LNCAP (cell line): ENCODE measurements at regions not wholly inside any gene's neighbourhood (a gene's known extent, or its start where the extent isn't known, plus 50 kb on each side); places are given as distances from the start of the nearest gene placed in this dataset.

ENCODE experiments used
- TF ChIP-seq, protein P1 (sequence below): fragments of 450-650 bp; IDR thresholded peaks from 2 replicates; pipeline ENCODE4 v1.5.1; 2017; ENCODE audit warnings: mild to moderate bottlenecking

DNA sequence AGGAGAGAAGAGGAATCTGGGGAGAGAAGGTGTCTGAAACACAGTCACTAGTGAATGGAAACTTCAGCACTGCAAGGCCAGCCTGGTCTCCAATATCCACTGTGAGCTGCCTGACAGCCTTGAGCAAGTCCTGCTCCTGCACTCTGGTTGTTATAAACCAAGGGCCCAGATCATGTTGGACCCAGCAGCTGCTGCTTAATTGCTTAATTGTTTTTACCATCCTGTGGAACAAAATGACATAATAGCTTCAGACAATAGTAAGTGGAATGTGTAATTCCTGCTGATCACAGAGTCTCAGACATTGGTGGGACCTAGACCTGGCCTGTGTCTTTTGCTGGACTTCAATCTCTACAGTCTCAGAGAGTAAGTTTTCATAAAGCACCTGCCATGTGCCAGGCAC is 833.7 kb downstream of the TFAP2A start:
- TF ChIP-seq, protein P1, sequence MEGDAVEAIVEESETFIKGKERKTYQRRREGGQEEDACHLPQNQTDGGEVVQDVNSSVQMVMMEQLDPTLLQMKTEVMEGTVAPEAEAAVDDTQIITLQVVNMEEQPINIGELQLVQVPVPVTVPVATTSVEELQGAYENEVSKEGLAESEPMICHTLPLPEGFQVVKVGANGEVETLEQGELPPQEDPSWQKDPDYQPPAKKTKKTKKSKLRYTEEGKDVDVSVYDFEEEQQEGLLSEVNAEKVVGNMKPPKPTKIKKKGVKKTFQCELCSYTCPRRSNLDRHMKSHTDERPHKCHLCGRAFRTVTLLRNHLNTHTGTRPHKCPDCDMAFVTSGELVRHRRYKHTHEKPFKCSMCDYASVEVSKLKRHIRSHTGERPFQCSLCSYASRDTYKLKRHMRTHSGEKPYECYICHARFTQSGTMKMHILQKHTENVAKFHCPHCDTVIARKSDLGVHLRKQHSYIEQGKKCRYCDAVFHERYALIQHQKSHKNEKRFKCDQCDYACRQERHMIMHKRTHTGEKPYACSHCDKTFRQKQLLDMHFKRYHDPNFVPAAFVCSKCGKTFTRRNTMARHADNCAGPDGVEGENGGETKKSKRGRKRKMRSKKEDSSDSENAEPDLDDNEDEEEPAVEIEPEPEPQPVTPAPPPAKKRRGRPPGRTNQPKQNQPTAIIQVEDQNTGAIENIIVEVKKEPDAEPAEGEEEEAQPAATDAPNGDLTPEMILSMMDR: no peak

DNA sequence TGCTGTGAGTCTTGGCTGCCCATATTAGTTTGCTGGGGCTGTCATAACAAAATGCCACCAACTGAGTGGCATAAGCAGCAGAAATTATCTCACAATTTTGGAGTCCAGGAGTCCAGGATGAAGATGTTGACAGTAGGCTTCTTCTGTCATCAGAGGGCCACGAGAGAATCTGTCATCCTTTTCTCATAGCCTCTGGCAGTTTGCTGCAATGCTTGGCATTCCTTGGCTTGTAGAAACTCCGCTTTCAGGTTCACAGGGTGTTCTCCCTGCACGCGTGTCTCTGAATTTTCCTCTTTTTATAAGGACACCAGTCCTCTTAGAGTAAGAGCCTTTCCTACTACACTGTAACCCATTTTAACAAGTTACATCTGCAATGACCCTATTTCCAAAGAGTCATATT is 838.4 kb downstream of the TFAP2A start:
- TF ChIP-seq, protein P1: no peak

DNA sequence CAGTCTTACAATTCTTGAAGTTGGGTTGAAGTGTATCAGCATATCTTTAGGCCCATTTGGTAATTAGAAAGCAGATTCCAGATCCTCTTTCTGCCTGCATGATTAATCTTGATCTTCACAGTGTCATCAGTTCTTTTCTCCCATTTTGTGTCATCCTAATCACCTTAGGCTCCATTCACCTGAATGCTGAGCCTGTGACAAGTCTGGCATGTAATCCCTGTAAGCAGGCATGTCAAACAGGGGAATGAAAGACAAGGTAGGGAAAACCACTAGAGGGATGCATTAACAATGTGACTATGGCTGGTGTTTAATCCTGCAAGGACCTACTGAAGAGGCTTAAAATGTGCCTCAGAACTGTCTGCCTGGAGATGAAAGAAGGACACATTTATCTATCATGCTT is 848.8 kb downstream of the TFAP2A start:
- TF ChIP-seq, protein P1: no peak

DNA sequence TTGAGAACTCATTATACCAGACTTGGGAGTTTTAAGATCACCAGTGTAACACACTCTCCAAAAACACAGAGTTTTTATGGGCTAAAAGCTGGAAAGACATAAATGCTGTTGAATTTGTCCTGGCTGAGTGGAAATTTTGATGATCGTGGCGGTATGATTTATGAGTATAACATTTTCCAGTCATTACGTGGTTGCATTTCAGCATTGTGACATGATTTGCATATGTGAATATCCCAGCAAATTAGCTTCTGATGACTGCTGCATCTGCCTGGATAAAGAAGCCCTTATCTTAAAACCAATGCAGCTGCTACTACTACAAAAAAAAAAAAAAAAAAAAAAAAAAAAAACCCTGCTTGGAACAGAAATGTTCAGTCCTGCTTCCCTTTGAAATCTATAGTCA is 850.9 kb downstream of the TFAP2A start:
- TF ChIP-seq, protein P1: no peak

DNA sequence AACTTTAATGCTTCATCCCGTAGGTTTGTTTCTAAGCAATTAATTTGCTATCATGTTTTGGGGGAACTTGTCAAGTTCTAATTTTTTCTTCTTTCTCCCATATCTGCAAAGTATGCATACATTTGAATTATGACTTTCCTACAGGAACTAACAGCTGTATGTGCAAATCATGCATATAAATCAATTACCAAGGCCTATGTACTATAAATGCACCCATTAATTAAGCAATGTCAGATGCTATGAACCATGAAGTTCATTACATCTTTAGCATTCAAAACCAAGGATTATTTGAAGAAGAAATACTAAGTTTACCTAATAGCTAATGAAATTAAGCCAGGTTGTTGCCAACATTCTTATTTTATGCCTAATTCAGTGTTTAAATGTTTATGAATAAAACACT is 851.3 kb downstream of the TFAP2A start:
- TF ChIP-seq, protein P1: no peak

DNA sequence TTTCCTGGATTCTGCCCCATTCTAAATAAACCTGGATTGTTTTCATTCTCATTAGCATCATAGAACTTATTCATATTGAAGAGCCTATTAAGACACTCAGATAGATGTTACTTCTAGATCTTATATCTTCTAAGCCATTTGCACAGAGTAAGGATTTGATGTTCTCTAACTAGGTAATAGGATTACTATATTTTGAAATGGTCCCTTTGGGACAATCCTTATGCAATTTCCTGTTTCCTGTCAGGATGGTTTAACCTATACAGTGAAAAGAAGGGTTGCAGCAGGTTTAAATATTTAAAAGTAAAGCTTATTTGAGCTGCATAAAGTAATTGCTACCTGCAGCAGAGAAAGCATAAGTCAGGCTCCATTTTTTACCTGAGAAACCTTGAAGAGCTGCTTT is 860.1 kb downstream of the TFAP2A start:
- TF ChIP-seq, protein P1: no peak

DNA sequence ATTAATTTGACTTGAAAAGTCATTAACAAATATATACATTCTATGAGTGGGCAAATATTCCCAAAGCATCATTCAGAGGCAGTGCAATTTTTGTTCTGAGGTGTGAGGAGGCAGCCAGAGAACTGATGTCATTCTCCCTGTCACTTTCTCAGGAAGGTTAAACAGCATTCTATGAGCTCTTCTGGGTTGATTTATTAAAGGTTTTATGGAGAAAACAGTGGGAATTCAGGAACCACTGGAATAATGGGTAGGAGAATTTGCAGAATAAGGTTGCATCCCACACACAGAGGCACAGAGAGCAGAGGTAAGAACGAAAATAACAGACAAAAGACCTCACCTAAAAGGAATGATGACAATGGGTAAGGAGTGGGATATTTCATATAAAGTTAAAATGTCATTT is 860.6 kb downstream of the TFAP2A start:
- TF ChIP-seq, protein P1: no peak

DNA sequence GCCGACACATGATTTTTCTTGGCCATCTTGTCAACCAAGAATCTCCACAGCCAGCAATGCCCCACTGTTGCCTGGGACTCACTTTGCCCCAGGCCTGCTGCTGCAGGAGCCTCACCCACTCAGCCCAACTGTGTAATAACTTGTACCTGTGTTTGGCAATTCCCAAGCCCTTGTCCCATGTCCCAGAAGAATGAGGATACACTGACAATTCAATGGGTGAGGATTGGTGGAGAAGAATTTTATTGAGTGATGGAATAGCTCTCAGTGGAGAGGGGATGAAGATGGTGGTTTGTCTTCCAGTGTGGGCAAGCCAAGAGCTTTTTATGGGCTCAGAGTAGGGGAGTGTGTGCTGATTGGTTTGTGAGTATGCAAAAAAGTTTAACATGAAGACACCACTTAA is 861.9 kb downstream of the TFAP2A start:
- TF ChIP-seq, protein P1: no peak
